HuH-7 (cell line): ENCODE measurements at regions not wholly inside any gene's neighbourhood (a gene's known extent, or its start where the extent isn't known, plus 50 kb on each side); places are given as distances from the start of the nearest gene placed in this dataset.
"Not testable (repeated sequence)": the region's sequence is repeated elsewhere in the genome, so short reads cannot be mapped to it uniquely, and the experiment has no call there.

Experiments
- DNase-seq: peaks from one replicate; pipeline ENCODE4 v3.0.0; 2011; ENCODE audit warnings: low spot score

DNA sequence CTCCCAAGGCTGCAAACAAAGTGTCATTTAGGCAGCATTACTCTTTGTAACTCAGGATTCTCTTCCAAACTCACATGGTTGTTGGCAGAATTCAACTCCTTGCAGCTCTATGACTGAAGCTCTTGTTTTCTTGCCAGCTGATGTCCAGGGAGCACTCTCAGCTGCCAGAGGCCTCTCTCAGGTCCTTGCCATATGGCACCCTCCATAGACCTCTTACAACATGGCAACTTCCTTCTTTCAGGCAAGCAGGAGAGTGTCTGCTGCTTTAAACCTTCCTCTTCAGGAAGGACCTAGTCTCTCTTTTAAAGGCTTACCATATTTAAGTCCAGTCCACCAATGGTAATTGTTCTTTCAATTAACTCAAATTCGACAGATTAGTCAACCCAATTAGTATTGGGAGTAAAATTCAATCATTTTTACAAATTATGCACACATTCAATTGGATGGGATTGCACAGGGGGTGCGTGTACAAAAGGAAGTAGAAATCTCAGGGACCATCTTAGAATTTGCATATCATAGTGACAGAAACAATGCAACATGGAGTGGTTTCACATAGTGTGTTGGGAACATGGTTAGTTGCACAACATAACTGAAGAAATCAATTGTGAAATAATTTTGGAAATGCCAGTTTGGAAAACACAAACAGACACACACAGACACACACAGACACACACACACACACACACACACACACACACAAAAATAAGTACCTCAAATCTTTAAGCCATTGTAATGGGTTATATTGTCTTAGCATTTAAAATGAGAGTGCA, 893.5 kb upstream of the ZEB2 start:
- DNase-seq: no peak

GRCh38 chr2:145412155-145412554, 892.2 kb upstream of the ZEB2 start:
- no peak for DNase-seq

DNA sequence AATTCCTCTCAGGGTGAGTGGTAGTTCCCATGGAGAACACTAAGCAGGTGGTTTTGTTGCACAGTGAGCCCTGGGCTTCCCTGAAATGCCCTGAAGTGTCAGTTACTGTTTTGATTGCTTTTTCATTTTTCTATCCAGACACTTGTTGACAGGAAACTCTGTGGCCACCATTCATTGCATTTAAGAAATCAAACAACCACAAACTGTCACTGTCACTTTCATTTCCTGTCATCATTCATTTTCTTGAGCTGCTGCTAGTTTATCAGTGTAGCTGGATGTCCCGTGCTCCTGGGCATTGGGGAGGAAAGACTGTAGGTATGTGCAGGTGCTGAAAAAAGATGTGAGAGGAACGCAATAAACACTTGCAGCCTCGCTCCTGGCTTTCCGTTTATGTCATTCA, 891.6 kb upstream of the ZEB2 start:
- no peak for DNase-seq

GRCh38 chr2:145410086-145410485, 890.2 kb upstream of the ZEB2 start:
- no peak for DNase-seq

DNA sequence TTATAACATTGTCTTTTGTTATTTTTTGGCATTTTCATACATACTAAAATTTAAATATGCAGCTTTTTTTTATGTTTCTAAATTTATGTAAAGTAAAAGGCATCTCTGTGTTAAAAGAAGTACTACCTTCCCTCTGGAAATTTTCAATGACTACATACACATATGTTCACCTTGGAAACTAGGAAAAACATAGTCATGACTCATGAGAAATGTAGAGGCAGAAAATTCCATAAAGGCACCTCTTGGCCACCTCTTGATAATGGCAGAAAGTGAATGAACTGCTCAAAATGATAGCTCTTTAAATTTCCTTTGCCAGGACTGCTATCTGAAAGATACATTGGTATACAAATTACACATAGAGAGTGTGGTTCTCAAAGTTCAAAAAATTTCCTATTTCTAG, 889.1 kb upstream of the ZEB2 start:
- no peak for DNase-seq

DNA sequence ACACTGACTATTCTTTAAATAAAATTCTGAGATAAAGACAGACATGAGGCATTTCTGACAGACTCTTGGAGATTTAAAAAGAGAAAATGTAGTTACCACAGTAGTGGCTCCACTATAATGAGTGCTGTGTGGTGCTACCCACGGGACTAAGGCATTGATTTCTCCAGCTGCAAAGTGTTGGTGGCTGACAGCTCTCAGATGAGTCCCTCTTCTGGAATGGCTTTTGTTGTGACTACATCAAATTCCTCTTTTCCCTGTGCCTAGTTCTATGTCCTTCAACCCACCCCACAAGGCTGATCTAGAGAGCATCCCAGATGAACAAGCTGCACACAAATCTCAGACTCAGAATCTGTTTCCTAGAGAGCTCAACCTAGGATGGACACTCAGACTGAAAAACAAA, 884.8 kb upstream of the ZEB2 start:
- no peak for DNase-seq

DNA sequence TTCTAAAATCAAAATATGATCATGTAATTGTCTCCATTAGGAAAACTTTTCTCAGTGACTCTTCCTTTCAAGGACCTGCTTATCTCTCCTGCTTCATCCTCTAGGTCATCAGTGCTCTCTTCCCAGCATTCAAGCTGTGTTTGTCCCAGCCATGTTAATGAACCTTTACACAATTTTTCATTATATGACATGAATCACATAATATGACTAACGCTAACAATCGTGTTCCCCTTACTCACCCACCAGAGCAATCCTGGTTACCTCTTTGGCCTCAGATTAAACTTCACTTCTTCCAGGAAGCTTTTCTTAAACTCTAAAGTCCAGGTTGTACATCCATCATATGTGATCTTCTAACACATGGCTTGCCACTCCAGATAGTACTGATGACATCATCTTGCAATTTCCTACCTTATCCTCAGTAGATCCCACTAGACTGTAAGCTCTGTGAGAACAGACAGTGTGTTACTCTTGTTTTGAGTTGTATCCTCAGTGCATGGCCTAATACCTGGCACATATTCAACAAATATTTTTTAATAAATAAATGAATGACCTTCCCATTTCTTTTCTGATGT, 882.9 kb upstream of the ZEB2 start:
- no peak for DNase-seq

- DNase-seq: no peak
Observed at GRCh38 chr2:145399131-145399530, 879.2 kb upstream of the ZEB2 start.

DNA sequence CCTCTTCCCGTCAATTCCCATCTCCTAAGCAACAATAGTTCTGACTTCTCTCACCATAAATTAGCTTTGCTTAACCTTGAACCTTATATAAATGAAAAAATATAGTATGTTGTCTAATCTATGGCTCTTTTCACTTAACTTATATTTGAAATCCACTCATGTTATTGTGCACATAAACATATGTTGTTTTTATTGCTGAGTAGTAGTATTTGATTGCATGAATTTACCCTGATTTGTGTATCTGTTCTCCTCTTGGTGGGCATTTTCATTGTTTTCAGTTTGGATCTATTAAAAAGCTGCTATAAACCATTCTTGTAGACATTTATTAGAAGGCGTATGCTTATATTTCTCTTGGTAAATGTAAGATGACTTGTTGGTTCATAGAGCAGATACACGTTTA, 874.3 kb upstream of the ZEB2 start:
- no peak for DNase-seq

- DNase-seq: no peak
Observed at GRCh38 chr2:145386973-145387372, 867.1 kb upstream of the ZEB2 start.

DNA sequence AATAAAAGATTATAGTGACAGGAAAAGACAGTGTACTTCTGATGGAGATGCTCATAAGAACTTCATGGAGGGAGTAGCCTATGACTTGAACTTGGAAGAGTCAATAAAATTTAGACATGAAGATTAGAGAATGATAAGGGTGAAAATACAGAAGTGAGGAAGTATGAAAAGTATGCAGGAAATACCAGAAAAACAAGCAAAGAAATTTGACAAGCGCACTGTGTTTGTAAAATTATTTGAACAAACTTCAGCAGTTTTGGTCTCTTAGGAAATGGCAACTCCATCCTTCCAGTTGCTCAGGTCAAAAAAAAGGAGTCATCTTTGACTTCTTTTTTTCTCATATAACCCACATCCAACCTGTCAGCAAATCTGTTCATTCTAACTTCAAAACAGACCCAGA, 864.0 kb upstream of the ZEB2 start:
- no peak for DNase-seq

- DNase-seq: no peak
Observed at GRCh38 chr2:145380436-145381017, 860.6 kb upstream of the ZEB2 start.

DNA sequence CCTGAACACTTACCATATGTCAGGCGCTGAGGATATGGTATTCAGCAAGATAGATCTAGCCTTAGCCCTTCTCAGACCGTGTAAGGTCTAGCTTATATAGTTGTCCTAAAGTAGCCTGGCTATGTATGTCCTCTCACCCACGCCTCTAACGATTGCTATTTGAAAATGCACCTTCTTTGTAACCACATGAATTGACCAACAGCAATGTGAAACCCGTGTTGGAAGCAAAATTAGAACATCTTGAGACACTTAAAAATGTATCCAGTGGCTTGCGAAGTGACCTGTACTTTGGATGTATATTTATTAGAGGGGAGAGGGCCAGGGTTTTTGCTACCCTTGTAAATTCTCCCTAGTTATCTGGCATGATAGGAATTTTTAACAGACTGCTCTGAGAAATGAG, 860.0 kb upstream of the ZEB2 start:
- DNase-seq: no peak

GRCh38 chr2:145374165-145374564, 854.2 kb upstream of the ZEB2 start:
- no peak for DNase-seq

DNA sequence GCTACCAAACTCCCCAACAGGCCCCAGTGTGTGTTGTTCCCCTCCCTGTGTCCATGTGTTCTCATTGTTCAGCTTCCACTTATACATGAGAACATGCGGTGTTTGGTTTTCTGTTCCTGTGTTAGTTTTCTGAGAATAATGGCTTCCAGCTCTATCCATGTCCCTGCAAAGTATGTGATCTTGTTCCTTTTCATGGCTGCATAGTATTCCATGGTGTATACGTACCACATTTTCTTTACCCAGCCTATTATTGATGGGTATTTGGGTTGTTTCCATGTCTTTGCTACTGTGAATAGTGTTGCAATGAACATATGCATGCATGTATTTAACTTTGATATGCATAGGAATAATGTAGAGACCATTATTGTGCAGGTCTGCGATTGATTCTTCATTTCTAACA, 847.4 kb upstream of the ZEB2 start:
- not testable (repeated sequence) for DNase-seq

DNA sequence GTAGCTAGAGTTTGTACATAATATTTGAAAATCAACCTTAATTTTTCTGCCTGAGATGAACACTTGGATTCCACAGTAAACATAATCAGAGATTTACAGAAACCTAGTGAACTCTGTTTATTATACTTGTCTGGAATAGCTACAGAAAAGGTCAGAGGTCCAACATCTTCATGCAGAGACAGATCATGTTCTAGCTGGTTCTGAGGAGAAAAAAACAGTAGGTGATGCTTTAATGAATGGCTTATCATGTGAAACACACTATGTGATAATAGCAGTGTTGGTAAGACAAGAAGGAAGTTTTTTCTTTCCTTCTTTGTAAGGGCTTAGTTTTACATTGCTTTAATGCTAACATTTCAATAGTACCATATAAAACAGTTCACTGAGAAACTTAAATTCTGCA, 846.4 kb upstream of the ZEB2 start:
- DNase-seq: no peak

- DNase-seq: no peak
Observed at GRCh38 chr2:145360129-145360790, 840.3 kb upstream of the ZEB2 start.

DNA sequence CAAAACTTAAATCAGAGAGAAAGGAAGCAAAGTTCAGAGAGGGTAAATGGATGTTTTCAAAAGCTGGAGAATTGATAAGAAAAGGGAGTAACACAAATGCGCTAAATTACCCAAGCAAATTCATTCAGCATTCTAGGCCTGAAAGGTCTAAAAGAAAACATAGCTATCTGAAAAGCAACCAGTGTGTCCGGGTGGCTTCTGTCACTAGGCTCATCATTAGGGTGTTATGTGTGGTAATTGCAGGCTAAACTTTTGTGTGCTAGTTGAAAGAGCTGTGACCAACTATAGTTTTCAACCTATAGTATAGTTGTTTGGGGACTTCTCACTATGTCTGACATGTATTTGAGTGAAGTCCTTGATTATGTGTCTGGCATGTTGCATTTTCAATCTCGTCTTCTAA, 839.6 kb upstream of the ZEB2 start:
- DNase-seq: no peak

GRCh38 chr2:145356056-145356455, 836.1 kb upstream of the ZEB2 start:
- no peak for DNase-seq

DNA sequence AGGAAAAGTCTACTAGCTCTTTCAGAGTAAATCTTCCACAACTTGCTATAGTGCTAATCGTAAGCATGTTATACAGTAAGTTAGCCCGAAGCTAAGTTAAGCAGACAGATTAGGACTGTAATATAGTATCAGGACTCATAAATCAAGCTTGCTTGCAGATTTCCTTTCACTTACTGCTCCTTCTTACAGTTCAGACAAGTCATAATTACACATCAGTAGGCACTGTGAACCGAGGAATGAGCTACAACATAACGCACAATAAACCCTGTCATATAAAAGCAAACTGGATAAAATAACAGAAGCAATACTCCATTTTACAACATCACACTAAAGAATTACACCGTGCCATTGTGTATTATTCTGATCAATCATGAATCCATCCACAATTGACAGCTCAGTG, 832.6 kb upstream of the ZEB2 start:
- no peak for DNase-seq

- DNase-seq: no peak
Observed at GRCh38 chr2:145351864-145352425, 832.0 kb upstream of the ZEB2 start.

GRCh38 chr2:145350011-145350410, 830.1 kb upstream of the ZEB2 start:
- no peak for DNase-seq
